SK-N-SH (cell line): ENCODE measurements at regions not wholly inside any gene's neighbourhood (a gene's known extent, or its start where the extent isn't known, plus 50 kb on each side); places are given as distances from the start of the nearest gene placed in this dataset.

Source experiments
- CTCF ChIA-PET: fragments of 300-600, 350-600 bp; formaldehyde crosslinking; extraction: SDS; loops from one replicate; lab custom pipeline; 2021; lab: Yijun Ruan, JAX
- POLR2A ChIA-PET: fragments of 350-600 bp; sonication (Branson Sonifier 250); formaldehyde crosslinking; extraction: SDS; loops from one replicate; lab custom pipeline; 2020; ENCODE audit warnings: antibody characterized with exemption, inconsistent platforms; lab: Yijun Ruan, JAX
- DNase-seq: peaks from one replicate; pipeline ENCODE4 v3.0.0; 2012
- H2AFZ ChIP-seq: fragments of 200-600 bp; sonication (generic); 2 replicates; pipeline ENCODE4 v1.8.1; 2016; ENCODE audit warnings: antibody characterized with exemption, mild to moderate bottlenecking, low read depth
- H3F3A ChIP-seq: fragments of 200-600 bp; sonication (generic); replicated peaks from 2 replicates; pipeline ENCODE3; 2016; ENCODE audit warnings: antibody characterized with exemption, mild to moderate bottlenecking; ENCODE audit not compliant: insufficient read depth
- H3K27ac ChIP-seq, 2 experiments: fragments of 200-500 bp in 1 of 2; fragments of 200-600 bp in 1 of 2; sonication (Bioruptor generic) in 1 of 2; sonication (generic), shearing (Covaris generic) in 1 of 2; 2 replicates each; pipeline versions ENCODE4 v1.5.1 to v1.6.1; 2014 to 2016; ENCODE audit warnings: low read depth in 2 of 2, inconsistent platforms in 1 of 2, low read length in 1 of 2, mild to moderate bottlenecking in 1 of 2, mixed read lengths in 1 of 2
- H3K27me3 ChIP-seq: fragments of 200-600 bp; sonication (generic), shearing (Covaris generic); 2 replicates; pipeline ENCODE4 v1.6.1; 2016; ENCODE audit warnings: mixed run types; ENCODE audit not compliant: insufficient read depth
- H3K36me3 ChIP-seq, 2 experiments: fragments of 200-500 bp in 1 of 2; fragments of 200-600 bp in 1 of 2; sonication (Bioruptor generic) in 1 of 2; sonication (generic) in 1 of 2; replicated peaks in 1 of 2; 2 replicates each; pipeline versions ENCODE3 to v1.5.1; 2014 to 2016; ENCODE audit warnings: low read length in 1 of 2, mild to moderate bottlenecking in 1 of 2; ENCODE audit not compliant: insufficient read depth in 2 of 2, control insufficient read depth in 1 of 2
- H3K4me1 ChIP-seq, 2 experiments: fragments of 200-500 bp in 1 of 2; fragments of 200-600 bp in 1 of 2; sonication (Bioruptor generic) in 1 of 2; sonication (generic), shearing (Covaris generic) in 1 of 2; 2 replicates each; pipeline versions ENCODE4 v1.5.1 to v1.6.1; 2014 to 2016; ENCODE audit warnings: low read depth in 1 of 2, low read length in 1 of 2, mixed run types in 1 of 2; ENCODE audit not compliant: insufficient read depth in 2 of 2, control insufficient read depth in 1 of 2
- H3K4me2 ChIP-seq: fragments of 200-600 bp; sonication (generic), shearing (Covaris generic); 2 replicates; pipeline ENCODE4 v1.6.1; 2017; ENCODE audit warnings: mixed run types
- H3K4me3 ChIP-seq, 2 experiments: fragments of 200-500 bp in 1 of 2; fragments of 200-600 bp in 1 of 2; sonication (Bioruptor generic) in 1 of 2; sonication (generic), shearing (Covaris generic) in 1 of 2; 2 replicates each; pipeline versions ENCODE4 v1.5.1 to v1.8.1; 2014 to 2016; ENCODE audit warnings: low read depth in 2 of 2, inconsistent platforms in 1 of 2, low read length in 1 of 2, mild to moderate bottlenecking in 1 of 2, mixed read lengths in 1 of 2, moderate library complexity in 1 of 2
- H3K79me2 ChIP-seq: fragments of 200-600 bp; sonication (generic); 2 replicates; pipeline ENCODE4 v1.8.1; 2017; ENCODE audit warnings: mild to moderate bottlenecking; ENCODE audit not compliant: insufficient read depth
- H3K9ac ChIP-seq: fragments of 200-600 bp; sonication (generic); 2 replicates; pipeline ENCODE4 v1.6.1; 2017; ENCODE audit warnings: mixed run types
- H3K9me2 ChIP-seq: fragments of 200-600 bp; sonication (generic); 2 replicates; pipeline ENCODE4 v1.6.1; 2017; ENCODE audit warnings: mixed run types
- H3K9me3 ChIP-seq: fragments of 200-600 bp; sonication (generic); 2 replicates; pipeline ENCODE4 v1.6.1; 2017; ENCODE audit warnings: mixed run types, mild to moderate bottlenecking, moderate library complexity
- H4K20me1 ChIP-seq: fragments of 200-600 bp; sonication (generic); 2 replicates; pipeline ENCODE4 v1.6.1; 2017; ENCODE audit warnings: mild to moderate bottlenecking, mixed run types; ENCODE audit not compliant: insufficient read depth
- CHD2 ChIP-seq: fragments of 150-350 bp; IDR thresholded peaks from 2 replicates; pipeline ENCODE4 v1.6.1; 2018; ENCODE audit warnings: low read length; ENCODE audit not compliant: partially characterized antibody
- ELF1 ChIP-seq: IDR thresholded peaks from 2 replicates; pipeline ENCODE4 v1.4.0; 2012
- EP300 ChIP-seq, 2 experiments: IDR thresholded peaks; 2 replicates each; pipeline versions ENCODE4 v1.4.0 to v1.6.1; 2012; ENCODE audit warnings: borderline replicate concordance in 1 of 2, low read depth in 1 of 2, low read length in 1 of 2
- FOSL2 ChIP-seq: IDR thresholded peaks from 2 replicates; pipeline ENCODE4 v1.4.0; 2012; ENCODE audit warnings: low read depth, mild to moderate bottlenecking, moderate library complexity, borderline replicate concordance
- FOXM1 ChIP-seq: IDR thresholded peaks from 2 replicates; pipeline ENCODE4 v1.4.0; 2012; ENCODE audit warnings: low read depth, mild to moderate bottlenecking
- GATA2 ChIP-seq: sonication (generic); formaldehyde crosslinking; IDR thresholded peaks from 2 replicates; pipeline ENCODE4 v1.5.0; 2020; ENCODE audit warnings: mild to moderate bottlenecking, missing genetic modification reagents
- IRF3 ChIP-seq: fragments of 150-350 bp; IDR thresholded peaks from 2 replicates; pipeline ENCODE4 v1.6.1; 2016; ENCODE audit warnings: mild to moderate bottlenecking, low read depth, low read length
- JUND ChIP-seq: IDR thresholded peaks from 2 replicates; pipeline ENCODE4 v1.4.0; 2012
- MAX ChIP-seq: IDR thresholded peaks from 2 replicates; pipeline ENCODE4 v1.4.0; 2012; ENCODE audit warnings: low read depth
- MXI1 ChIP-seq: IDR thresholded peaks from 2 replicates; pipeline ENCODE4 v1.6.1; 2012; ENCODE audit warnings: mild to moderate bottlenecking, low read depth, low read length, improper control_type of control experiment
- PBX3 ChIP-seq: IDR thresholded peaks from 2 replicates; pipeline ENCODE4; 2012
- RAD21 ChIP-seq: IDR thresholded peaks from 2 replicates; pipeline ENCODE4 v1.6.1; 2012; ENCODE audit warnings: mild to moderate bottlenecking, low read length
- REST ChIP-seq: IDR thresholded peaks from 2 replicates; pipeline ENCODE4 v1.6.1; 2012; ENCODE audit warnings: mild to moderate bottlenecking, low read depth, low read length, moderate library complexity
- RFX5 ChIP-seq: IDR thresholded peaks from 2 replicates; pipeline ENCODE4 v1.6.1; 2012; ENCODE audit warnings: mild to moderate bottlenecking, improper control_type of control experiment, low read length
- SMC3 ChIP-seq: IDR thresholded peaks from 2 replicates; pipeline ENCODE4 v1.6.1; 2012; ENCODE audit warnings: low read depth, low read length, improper control_type of control experiment
- TCF12 ChIP-seq: IDR thresholded peaks from 2 replicates; pipeline ENCODE4 v1.4.0; 2012
- TEAD4 ChIP-seq: IDR thresholded peaks from 2 replicates; pipeline ENCODE4 v1.4.0; 2012; ENCODE audit warnings: mild to moderate bottlenecking, borderline replicate concordance; ENCODE audit not compliant: insufficient read depth
- YY1 ChIP-seq: IDR thresholded peaks from 2 replicates; pipeline ENCODE4 v1.4.0; 2012; ENCODE audit warnings: low read depth, mild to moderate bottlenecking
- ZBTB33 ChIP-seq: IDR thresholded peaks from 2 replicates; pipeline ENCODE4 v1.4.0; 2012; ENCODE audit warnings: low read depth, borderline replicate concordance
- WGBS: methylation state at CpG from one replicate; pipeline ENCODE4 v1.1.6; 2017; ENCODE audit warnings: low lambda C conversion rate; 5-methylcytosine and 5-hydroxymethylcytosine counted together

GRCh38 chr15:35721751-35722150 is 175.8 kb upstream of the DPH6 start:
- Histone ChIP-seq H2AFZ (no peak overlapping the region), H3K27ac (no peak overlapping the region), H4K20me1 (no peaks in the 10 kb centered on the region), H3K9ac (no peak overlapping the region), H3K27me3 (no peaks in the 10 kb centered on the region), H3K79me2 (no peaks in the 10 kb centered on the region), H3K9me2 (no peaks in the 10 kb centered on the region), H3K9me3 (no peaks in the 10 kb centered on the region), H3F3A (peaks cover 29% of the 10 kb centered on the region), H3K4me2 (no peak overlapping the region), H3K4me1 (peaks cover 0 to 17% of the 10 kb centered on the region in 2 experiments; a peak in 1 of 4 replicates), H3K36me3 (no peaks in the 10 kb centered on the region), H3K4me3 (no peak overlapping the region)
- ChIA-PET POLR2A (no interaction called here), CTCF (no interaction called here)
- no peak for DNase-seq
- TF ChIP-seq GATA2 (CRISPR knock-in tag) (no peak), JUND (no peak)
- 91% methylated on average over 4 of the region's 4 CpGs for WGBS

- H3K4me3 ChIP-seq, result no peak overlapping the region
- H3K4me2 ChIP-seq, result no peak overlapping the region
- peaks cover 29% of the 10 kb centered on the region for H3F3A ChIP-seq
- H3K79me2 ChIP-seq, result no peaks in the 10 kb centered on the region
- no peaks in the 10 kb centered on the region for H3K9me3 ChIP-seq
- no peak overlapping the region for H3K9ac ChIP-seq
- no peaks in the 10 kb centered on the region for H4K20me1 ChIP-seq
- ChIA-PET POLR2A (no interaction called here), CTCF (no interaction called here)
- H3K9me2 ChIP-seq, result no peaks in the 10 kb centered on the region
- H3K36me3 ChIP-seq, result no peaks in the 10 kb centered on the region
- TF ChIP-seq FOSL2 (no peak), PBX3 (no peak), MXI1 (no peak), EP300 (IDR thresholded peaks at IDR 0.05; ENCODE audit: borderline replicate concordance in 1 of 2, low read depth in 1 of 2, low read length in 1 of 2) (no peak), RAD21 (no peak), CHD2 (no peak), TCF12 (no peak), GATA2 (CRISPR knock-in tag) (no peak), REST (no peak), YY1 (no peak), FOXM1 (no peak), IRF3 (no peak), RFX5 (no peak), JUND (no peak), TEAD4 (no peak), MAX (no peak), ELF1 (no peak), SMC3 (no peak), ZBTB33 (no peak)
- peaks cover 0 to 17% of the 10 kb centered on the region in 2 experiments; a peak in 1 of 4 replicates for H3K4me1 ChIP-seq
- 95% methylated on average over 3 of the region's 3 CpGs for WGBS
- H2AFZ ChIP-seq, result no peak overlapping the region
- DNase-seq, result no peak
- no peak overlapping the region for H3K27ac ChIP-seq
- H3K27me3 ChIP-seq, result no peaks in the 10 kb centered on the region
Observed at GRCh38 chr15:35722501-35722900, 176.5 kb upstream of the DPH6 start.
